ENCODE measurements at regions not wholly inside any gene's neighbourhood (a gene's known extent, or its start where the extent isn't known, plus 50 kb on each side); places are given as distances from the start of the nearest gene placed in this dataset.

- peak overlapping the region; percentile 23 for H3K4me3 Mint-ChIP-seq
- peaks cover 56% of the 10 kb centered on the region for H3K27me3 Mint-ChIP-seq
- H3K4me1 Mint-ChIP-seq (ENCODE audit: unreplicated experiment) = peaks cover 57% of the 10 kb centered on the region
- peak overlapping the region; percentile 11 for H3K27ac Mint-ChIP-seq
- DNase-seq (ENCODE audit: extremely low spot score, unreplicated experiment) = no peak
- TF ChIP-seq CTCF (conservative IDR thresholded peaks at IDR 0.05) = no peak
- no peaks in the 10 kb centered on the region for H3K9me3 Mint-ChIP-seq
- H3K36me3 Mint-ChIP-seq = no peaks in the 10 kb centered on the region
Measured at GRCh38 chr15:70154718-70155347, 57.1 kb upstream of the TLE3 start.

DNA sequence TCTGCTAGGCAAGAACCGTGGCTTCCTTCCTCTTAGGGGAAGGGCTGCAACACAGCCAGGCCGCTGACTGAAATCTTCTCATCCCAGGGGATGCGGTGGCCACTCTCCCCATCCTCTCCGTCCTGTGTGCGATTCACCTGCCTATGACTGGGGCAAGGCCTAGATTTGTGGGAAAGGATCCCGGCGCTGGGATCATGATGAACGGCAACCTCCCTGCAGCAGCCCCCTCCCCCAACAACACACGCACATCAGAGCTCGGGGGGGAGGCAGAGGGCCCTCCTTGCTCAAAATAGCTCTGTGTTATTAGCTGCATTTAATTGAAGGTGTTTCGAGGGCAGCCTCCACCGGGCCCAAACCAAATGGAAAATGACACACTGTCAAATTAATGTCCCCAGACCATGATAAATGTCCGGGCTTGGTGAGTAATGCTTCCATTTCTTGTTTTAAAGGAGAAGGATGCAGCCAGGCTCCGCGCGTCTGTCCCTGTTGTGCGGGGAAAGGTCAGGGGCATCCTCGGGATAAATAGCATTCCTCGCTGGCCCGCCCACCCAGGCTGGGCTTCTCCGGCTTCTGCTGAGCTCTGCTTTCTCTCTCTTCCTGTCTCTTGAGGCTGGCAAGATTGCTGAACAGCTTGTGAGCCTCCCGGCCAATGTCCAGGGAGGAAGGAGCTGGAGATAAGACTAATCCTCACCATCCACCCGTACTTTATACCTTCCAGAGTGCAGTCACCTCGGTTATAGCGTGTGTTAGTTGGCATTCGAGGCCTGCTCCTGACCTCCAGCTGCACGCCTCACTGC, 56.4 kb upstream of the TLE3 start:
- DNase-seq (ENCODE audit: extremely low spot score, unreplicated experiment) = no peak
- Mint-ChIP-seq H3K9me3 (no peaks in the 10 kb centered on the region), H3K27ac (peak overlapping the region; percentile 11), H3K27me3 (peaks cover 52% of the 10 kb centered on the region), H3K36me3 (no peaks in the 10 kb centered on the region), H3K4me3 (peak overlapping the region; percentile 23), H3K4me1 (ENCODE audit: unreplicated experiment) (peaks cover 56% of the 10 kb centered on the region)
- no peak for TF ChIP-seq CTCF (conservative IDR thresholded peaks at IDR 0.05)

DNA sequence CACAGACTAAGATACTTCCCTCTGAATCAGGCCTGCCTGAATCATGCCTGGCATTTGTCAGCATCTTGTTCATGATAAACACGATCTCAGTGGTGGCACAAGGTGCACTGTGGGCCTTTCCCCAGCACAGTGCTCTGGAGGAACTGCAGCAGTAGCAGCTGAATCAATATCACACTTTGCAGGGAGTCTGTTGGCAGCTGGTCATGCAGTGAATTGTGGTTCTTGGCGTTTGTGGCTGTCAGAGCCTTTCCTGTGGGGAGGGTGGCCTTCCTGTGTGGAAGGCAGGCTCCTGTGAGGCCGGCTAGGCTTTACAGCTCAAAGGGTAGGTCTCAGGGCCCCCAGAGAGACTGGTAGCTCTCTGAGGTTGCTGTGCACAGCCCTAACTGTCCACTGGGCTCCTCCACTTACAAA, 54.4 kb upstream of the TLE3 start:
- Mint-ChIP-seq H3K27ac (no peak overlapping the region), H3K4me3 (no peak overlapping the region), H3K9me3 (no peaks in the 10 kb centered on the region), H3K4me1 (ENCODE audit: unreplicated experiment) (peaks cover 52% of the 10 kb centered on the region), H3K36me3 (no peaks in the 10 kb centered on the region), H3K27me3 (peaks cover 42% of the 10 kb centered on the region)
- DNase-seq (ENCODE audit: extremely low spot score, unreplicated experiment) = no peak
- no peak for TF ChIP-seq CTCF (conservative IDR thresholded peaks at IDR 0.05)

GRCh38 chr15:70151462-70151861, 53.7 kb upstream of the TLE3 start:
- DNase-seq (ENCODE audit: extremely low spot score, unreplicated experiment) = no peak
- Mint-ChIP-seq H3K27me3 (peaks cover 39% of the 10 kb centered on the region), H3K4me1 (ENCODE audit: unreplicated experiment) (peaks cover 48% of the 10 kb centered on the region)

DNA sequence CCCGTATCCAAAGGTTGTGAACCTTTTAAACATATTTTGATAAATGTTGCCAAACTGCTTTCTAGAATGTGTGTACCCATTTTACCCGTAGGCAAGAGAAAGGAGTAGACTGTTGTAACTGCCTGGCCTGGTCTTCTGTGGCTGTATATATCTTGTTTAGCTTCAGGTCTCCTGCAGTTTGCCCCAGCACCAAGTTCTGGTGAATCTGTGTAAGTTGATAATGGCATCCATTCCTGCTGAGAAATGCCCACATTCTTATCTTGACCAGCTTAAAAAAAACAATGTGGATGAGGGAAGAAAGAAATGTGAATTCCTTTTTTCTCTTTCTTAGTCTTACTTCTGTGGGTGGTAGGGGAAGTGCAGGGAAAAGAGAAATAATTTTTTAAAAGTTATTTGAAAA, 53.3 kb upstream of the TLE3 start:
- Mint-ChIP-seq H3K27me3 (peaks cover 39% of the 10 kb centered on the region), H3K36me3 (no peaks in the 10 kb centered on the region), H3K9me3 (no peaks in the 10 kb centered on the region), H3K4me1 (ENCODE audit: unreplicated experiment) (peaks cover 45% of the 10 kb centered on the region), H3K27ac (no peak overlapping the region), H3K4me3 (no peak overlapping the region)
- DNase-seq (ENCODE audit: extremely low spot score, unreplicated experiment) = no peak
- peak; percentile 14 for TF ChIP-seq CTCF (conservative IDR thresholded peaks at IDR 0.05)

More at GRCh38 chr15:70151462-70151861, 53.7 kb upstream of the TLE3 start:
- H3K4me3 Mint-ChIP-seq = no peak overlapping the region
- no peak for TF ChIP-seq CTCF (conservative IDR thresholded peaks at IDR 0.05)
- H3K9me3 Mint-ChIP-seq = no peaks in the 10 kb centered on the region
- no peak overlapping the region for H3K27ac Mint-ChIP-seq
- no peaks in the 10 kb centered on the region for H3K36me3 Mint-ChIP-seq
